ENCODE measurements at regions not wholly inside any gene's neighbourhood (a gene's known extent, or its start where the extent isn't known, plus 50 kb on each side); places are given as distances from the start of the nearest gene placed in this dataset.

GRCh38 chr10:88059190-88059589, 195.8 kb downstream of the PTEN start:
- H2AFZ ChIP-seq (ENCODE audit: low read depth, low read length, severe bottlenecking): no peak overlapping the region
- H3K27ac ChIP-seq (ENCODE audit: low read depth, low read length): no peak overlapping the region
- H3K27me3 ChIP-seq (ENCODE audit: low read length): no peaks in the 10 kb centered on the region
- no peaks in the 10 kb centered on the region for H3K79me2 ChIP-seq (ENCODE audit: insufficient read depth, low read length)
- H3K9ac ChIP-seq (ENCODE audit: low read length): no peak overlapping the region
- no peaks in the 10 kb centered on the region for H4K20me1 ChIP-seq (ENCODE audit: low read depth, low read length)
- H3K9me2 ChIP-seq (replicated peaks; ENCODE audit: insufficient read depth, low read length): no peaks in the 10 kb centered on the region
- TF ChIP-seq EZH2phosphoT487 (conservative IDR thresholded peaks at IDR 0.05; ENCODE audit: low read length): no peak
- TF ChIP-seq CTCF (IDR thresholded peaks at IDR 0.05; ENCODE audit: insufficient read depth, low read length, poor library complexity, severe bottlenecking): no peak
- no peaks in the 10 kb centered on the region for H3F3A ChIP-seq (ENCODE audit: insufficient read depth)
- H3K4me2 ChIP-seq (ENCODE audit: low read depth, low read length, poor library complexity, severe bottlenecking): no peak overlapping the region
- H3K36me3 ChIP-seq (ENCODE audit: low read length): no peaks in the 10 kb centered on the region
- no peaks in the 10 kb centered on the region for H3K9me3 ChIP-seq (ENCODE audit: insufficient read depth, low read length)
- H3K4me3 ChIP-seq (ENCODE audit: insufficient read depth, low read length, poor library complexity, severe bottlenecking): no peak overlapping the region

- no peak overlapping the region for H3K4me2 ChIP-seq (ENCODE audit: low read depth, low read length, poor library complexity, severe bottlenecking)
- H3K27ac ChIP-seq (ENCODE audit: low read depth, low read length): no peak overlapping the region
- TF ChIP-seq CTCF (IDR thresholded peaks at IDR 0.05; ENCODE audit: insufficient read depth, low read length, poor library complexity, severe bottlenecking): no peak
- no peaks in the 10 kb centered on the region for H3K79me2 ChIP-seq (ENCODE audit: insufficient read depth, low read length)
- no peaks in the 10 kb centered on the region for H3K9me2 ChIP-seq (replicated peaks; ENCODE audit: insufficient read depth, low read length)
- H2AFZ ChIP-seq (ENCODE audit: low read depth, low read length, severe bottlenecking): no peak overlapping the region
- H3K9me3 ChIP-seq (ENCODE audit: insufficient read depth, low read length): no peaks in the 10 kb centered on the region
- no peaks in the 10 kb centered on the region for H4K20me1 ChIP-seq (ENCODE audit: low read depth, low read length)
- H3K36me3 ChIP-seq (ENCODE audit: low read length): no peaks in the 10 kb centered on the region
- no peaks in the 10 kb centered on the region for H3K27me3 ChIP-seq (ENCODE audit: low read length)
- 0 out of 2 replicates have a peak, but pooled peaks cover 2% of the 10 kb centered on the region for H3F3A ChIP-seq (ENCODE audit: insufficient read depth)
- H3K4me3 ChIP-seq (ENCODE audit: insufficient read depth, low read length, poor library complexity, severe bottlenecking): no peak overlapping the region
- H3K9ac ChIP-seq (ENCODE audit: low read length): no peak overlapping the region
These were observed 197.3 kb downstream of the PTEN start for GRCh38 chr10:88060762-88061161.

- Histone ChIP-seq H4K20me1 (ENCODE audit: low read depth, low read length) (no peaks in the 10 kb centered on the region), H3K79me2 (ENCODE audit: insufficient read depth, low read length) (no peaks in the 10 kb centered on the region), H3K4me3 (ENCODE audit: insufficient read depth, low read length, poor library complexity, severe bottlenecking) (no peak overlapping the region), H3K27ac (ENCODE audit: low read depth, low read length) (no peak overlapping the region), H3K4me2 (ENCODE audit: low read depth, low read length, poor library complexity, severe bottlenecking) (no peak overlapping the region), H3K27me3 (ENCODE audit: low read length) (no peaks in the 10 kb centered on the region), H3K9me2 (replicated peaks; ENCODE audit: insufficient read depth, low read length) (no peaks in the 10 kb centered on the region), H3F3A (ENCODE audit: insufficient read depth) (0 out of 2 replicates have a peak, but pooled peaks cover 8% of the 10 kb centered on the region), H3K9ac (ENCODE audit: low read length) (no peak overlapping the region), H3K36me3 (ENCODE audit: low read length) (no peaks in the 10 kb centered on the region), H3K9me3 (ENCODE audit: insufficient read depth, low read length) (no peaks in the 10 kb centered on the region), H2AFZ (ENCODE audit: low read depth, low read length, severe bottlenecking) (peak overlapping the region; percentile 29)
- no peak for TF ChIP-seq EZH2phosphoT487 (conservative IDR thresholded peaks at IDR 0.05; ENCODE audit: low read length)
- TF ChIP-seq CTCF (IDR thresholded peaks at IDR 0.05; ENCODE audit: insufficient read depth, low read length, poor library complexity, severe bottlenecking): no peak
These were observed 199.0 kb downstream of the PTEN start for GRCh38 chr10:88062385-88062784.

All from SU-DHL-6 (cell line).